ENCODE measurements at regions not wholly inside any gene's neighbourhood (a gene's known extent, or its start where the extent isn't known, plus 50 kb on each side); places are given as distances from the start of the nearest gene placed in this dataset.

GRCh38 chr2:19500126-19500525 is 141.7 kb upstream of the OSR1 start:
- no peak for TF ChIP-seq CTCF (IDR thresholded peaks at IDR 0.05; ENCODE audit: control extremely low read depth, extremely low read depth, low read depth, missing control alignments)
- no peak for DNase-seq (ENCODE audit: extremely low spot score)
- CTCF ChIA-PET, result no interaction called here

GRCh38 chr2:19496646-19497045 is 138.2 kb upstream of the OSR1 start:
- TF ChIP-seq CTCF (IDR thresholded peaks at IDR 0.05; ENCODE audit: control extremely low read depth, extremely low read depth, low read depth, missing control alignments), result no peak
- no peak for DNase-seq (ENCODE audit: extremely low spot score)
- ChIA-PET POLR2A (no interaction called here), CTCF (no interaction called here)

More at GRCh38 chr2:19500126-19500525, 141.7 kb upstream of the OSR1 start:
- POLR2A ChIA-PET, result no interaction called here

- TF ChIP-seq CTCF (IDR thresholded peaks at IDR 0.05; ENCODE audit: control extremely low read depth, extremely low read depth, low read depth, missing control alignments), result no peak
- CTCF ChIA-PET, result no interaction called here
- DNase-seq (ENCODE audit: extremely low spot score), result no peak
- POLR2A ChIA-PET, result no interaction called here
Measured at GRCh38 chr2:19494241-19494640, 135.8 kb upstream of the OSR1 start.

DNA sequence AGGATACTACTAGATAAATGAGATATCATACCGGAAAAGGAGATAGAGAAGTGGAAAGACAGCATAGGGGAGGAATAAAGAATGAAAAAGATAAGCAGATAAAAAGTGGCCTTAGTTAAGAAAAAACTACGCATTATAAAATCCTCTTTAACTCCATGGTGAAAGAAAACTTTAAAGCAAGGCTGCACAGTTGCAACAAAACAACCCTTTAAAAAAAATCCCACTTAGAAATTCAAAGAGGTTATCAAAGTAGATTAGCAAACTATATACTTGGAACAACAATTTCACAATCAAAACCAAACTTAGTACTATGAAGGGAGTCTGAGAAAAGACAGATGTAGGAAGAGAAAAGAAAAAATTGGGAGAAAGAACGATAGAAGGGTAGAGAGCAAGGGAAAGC is 133.4 kb upstream of the OSR1 start:
- CTCF ChIA-PET, result no interaction called here

GRCh38 chr2:19490846-19491435 is 132.5 kb upstream of the OSR1 start:
- TF ChIP-seq CTCF (IDR thresholded peaks at IDR 0.05; ENCODE audit: control extremely low read depth, extremely low read depth, low read depth, missing control alignments), result no peak
- DNase-seq (ENCODE audit: extremely low spot score), result no peak
- ChIA-PET CTCF (no interaction called here), POLR2A (no interaction called here)

More for the DNA sequence above, 133.4 kb upstream of the OSR1 start:
- TF ChIP-seq CTCF (IDR thresholded peaks at IDR 0.05; ENCODE audit: control extremely low read depth, extremely low read depth, low read depth, missing control alignments), result no peak
- POLR2A ChIA-PET, result no interaction called here
- no peak for DNase-seq (ENCODE audit: extremely low spot score)

GRCh38 chr2:19488009-19488691 is 129.7 kb upstream of the OSR1 start:
- CTCF ChIA-PET, result interaction anchor here (1.0 to 1.7 kb wide), 3 partner anchors 11 to 22 kb away, joined by 4 to 5 read pairs (median 4); no protein-coding TSS in a partner anchor
- POLR2A ChIA-PET, result no interaction called here
- no peak for DNase-seq (ENCODE audit: extremely low spot score)

More at GRCh38 chr2:19488009-19488691, 129.7 kb upstream of the OSR1 start:
- no peak for TF ChIP-seq CTCF (IDR thresholded peaks at IDR 0.05; ENCODE audit: control extremely low read depth, extremely low read depth, low read depth, missing control alignments)

All from GM10248 (cell line).